ENCODE measurements at regions not wholly inside any gene's neighbourhood (a gene's known extent, or its start where the extent isn't known, plus 50 kb on each side); places are given as distances from the start of the nearest gene placed in this dataset.

- FAIRE-seq = no peak
- no peak overlapping the region for H2AFZ ChIP-seq (ENCODE audit: low read depth, low read length)
Observed at GRCh38 chr18:51833850-51834249, 506.1 kb upstream of the DCC start.

More at GRCh38 chr18:51833850-51834249, 506.1 kb upstream of the DCC start:
- WGBS (ENCODE audit: insufficient coverage, low coverage, missing lambda C conversion rate) = 2% methylated on average over 6 of the region's 6 CpGs
- TF ChIP-seq L3MBTL2 (IDR thresholded peaks at IDR 0.05) = no peak
- no peak for TF ChIP-seq U2AF1 (optimal IDR thresholded peaks at IDR 0.05; ENCODE audit: low read depth, low read length)
- no peak for TF ChIP-seq TARDBP (IDR thresholded peaks at IDR 0.05)
- TF ChIP-seq SMARCA4 (IDR thresholded peaks at IDR 0.05) = no peak
- no peak for TF ChIP-seq CBFA2T2 (conservative IDR thresholded peaks at IDR 0.05)
- TF ChIP-seq ELF2 (CRISPR knock-in tag; IDR thresholded peaks at IDR 0.05) = no peak
- TF ChIP-seq, protein P1, sequence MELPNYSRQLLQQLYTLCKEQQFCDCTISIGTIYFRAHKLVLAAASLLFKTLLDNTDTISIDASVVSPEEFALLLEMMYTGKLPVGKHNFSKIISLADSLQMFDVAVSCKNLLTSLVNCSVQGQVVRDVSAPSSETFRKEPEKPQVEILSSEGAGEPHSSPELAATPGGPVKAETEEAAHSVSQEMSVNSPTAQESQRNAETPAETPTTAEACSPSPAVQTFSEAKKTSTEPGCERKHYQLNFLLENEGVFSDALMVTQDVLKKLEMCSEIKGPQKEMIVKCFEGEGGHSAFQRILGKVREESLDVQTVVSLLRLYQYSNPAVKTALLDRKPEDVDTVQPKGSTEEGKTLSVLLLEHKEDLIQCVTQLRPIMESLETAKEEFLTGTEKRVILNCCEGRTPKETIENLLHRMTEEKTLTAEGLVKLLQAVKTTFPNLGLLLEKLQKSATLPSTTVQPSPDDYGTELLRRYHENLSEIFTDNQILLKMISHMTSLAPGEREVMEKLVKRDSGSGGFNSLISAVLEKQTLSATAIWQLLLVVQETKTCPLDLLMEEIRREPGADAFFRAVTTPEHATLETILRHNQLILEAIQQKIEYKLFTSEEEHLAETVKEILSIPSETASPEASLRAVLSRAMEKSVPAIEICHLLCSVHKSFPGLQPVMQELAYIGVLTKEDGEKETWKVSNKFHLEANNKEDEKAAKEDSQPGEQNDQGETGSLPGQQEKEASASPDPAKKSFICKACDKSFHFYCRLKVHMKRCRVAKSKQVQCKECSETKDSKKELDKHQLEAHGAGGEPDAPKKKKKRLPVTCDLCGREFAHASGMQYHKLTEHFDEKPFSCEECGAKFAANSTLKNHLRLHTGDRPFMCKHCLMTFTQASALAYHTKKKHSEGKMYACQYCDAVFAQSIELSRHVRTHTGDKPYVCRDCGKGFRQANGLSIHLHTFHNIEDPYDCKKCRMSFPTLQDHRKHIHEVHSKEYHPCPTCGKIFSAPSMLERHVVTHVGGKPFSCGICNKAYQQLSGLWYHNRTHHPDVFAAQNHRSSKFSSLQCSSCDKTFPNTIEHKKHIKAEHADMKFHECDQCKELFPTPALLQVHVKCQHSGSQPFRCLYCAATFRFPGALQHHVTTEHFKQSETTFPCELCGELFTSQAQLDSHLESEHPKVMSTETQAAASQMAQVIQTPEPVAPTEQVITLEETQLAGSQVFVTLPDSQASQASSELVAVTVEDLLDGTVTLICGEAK (IDR thresholded peaks at IDR 0.05) = no peak
- TF ChIP-seq, protein P1 (CRISPR knock-in tag; IDR thresholded peaks at IDR 0.05) = no peak
- TF ChIP-seq TGIF2 (CRISPR knock-in tag; IDR thresholded peaks at IDR 0.05) = no peak
- no peak for TF ChIP-seq ZBTB12 (CRISPR knock-in tag; IDR thresholded peaks at IDR 0.05)
- TF ChIP-seq, protein P2, sequence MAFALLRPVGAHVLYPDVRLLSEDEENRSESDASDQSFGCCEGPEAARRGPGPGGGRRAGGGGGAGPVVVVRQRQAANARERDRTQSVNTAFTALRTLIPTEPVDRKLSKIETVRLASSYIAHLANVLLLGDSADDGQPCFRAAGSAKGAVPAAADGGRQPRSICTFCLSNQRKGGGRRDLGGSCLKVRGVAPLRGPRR (CRISPR knock-in tag; IDR thresholded peaks at IDR 0.05) = no peak
- TF ChIP-seq GATAD2B (IDR thresholded peaks at IDR 0.05; ENCODE audit: borderline replicate concordance) = no peak
- no peak for TF ChIP-seq U2AF2 (optimal IDR thresholded peaks at IDR 0.05; ENCODE audit: low read depth, low read length)
- no peak for TF ChIP-seq ZNF140 (CRISPR knock-in tag; IDR thresholded peaks at IDR 0.05)
- TF ChIP-seq ZNF253 (CRISPR knock-in tag; conservative IDR thresholded peaks at IDR 0.05) = no peak
- TF ChIP-seq BCL6 (CRISPR knock-in tag; IDR thresholded peaks at IDR 0.05) = no peak
- TF ChIP-seq KDM2B (CRISPR knock-in tag; IDR thresholded peaks at IDR 0.05) = no peak
- in situ Hi-C loops (cut with MboI) = no loop called here
- Histone ChIP-seq H3K9me1 (ENCODE audit: control insufficient read depth, insufficient read depth, low read length) (no peaks in the 10 kb centered on the region), H3K4me2 (ENCODE audit: insufficient read depth, low read length) (no peak overlapping the region), H3K9me3 (replicated peaks; ENCODE audit: control insufficient read depth, insufficient read depth, low read depth, low read length) (no peaks in the 10 kb centered on the region), H3K4me3 (no peak overlapping the region), H3K27me3 (ENCODE audit: control insufficient read depth in 2 of 2, insufficient read depth in 2 of 2, low read length in 2 of 2) (no peaks in the 10 kb centered on the region), H3K9ac (ENCODE audit: insufficient read depth in 1 of 2, low read depth in 2 of 2, low read length in 2 of 2) (no peak overlapping the region), H3K36me3 (ENCODE audit: control insufficient read depth, insufficient read depth, low read length) (no peaks in the 10 kb centered on the region), H3K4me1 (replicated peaks in 1 of 2; ENCODE audit: control insufficient read depth in 2 of 2, insufficient read depth in 2 of 2, low read length in 2 of 2) (no peaks in the 10 kb centered on the region), H3K27ac (ENCODE audit: extremely low read depth, low read depth, low read length) (no peak overlapping the region), H4K20me1 (replicated peaks; ENCODE audit: control insufficient read depth, insufficient read depth, low read length) (no peaks in the 10 kb centered on the region), H3K79me2 (ENCODE audit: control insufficient read depth, insufficient read depth, low read length) (no peaks in the 10 kb centered on the region)
- POLR2A ChIA-PET = no interaction called here
- CTCF ChIA-PET (ENCODE audit: low intra/inter-chr PET ratio) = no interaction called here
- ATAC-seq (no peak), DNase-seq (ENCODE audit: extremely low read depth in 1 of 4, low spot score in 3 of 4) (no peak)
- no TSS peak for BruUV-seq (replicated peaks)
- intact Hi-C loops (cut with micrococcal nuclease) = no loop called here

Data from K562 (cell line).